Memory B cell (primary cell): ENCODE measurements at regions not wholly inside any gene's neighbourhood (a gene's known extent, or its start where the extent isn't known, plus 50 kb on each side); places are given as distances from the start of the nearest gene placed in this dataset.

ENCODE experiments used
- ATAC-seq: fragments of 150-1000 bp; cut with Tn5 transposase; 2 replicates; pipeline ENCODE4 v1.10.0; 2021; ENCODE audit warnings: low read depth, mild to moderate bottlenecking, moderate library complexity
- DNase-seq, 2 donors: peaks; one replicate each; pipeline ENCODE4 v3.0.0; 2022; ENCODE audit warnings: low spot score in 2 of 2
- H3K27ac Mint-ChIP-seq: one replicate; pipeline ENCODE4 v1.8.0; 2022; ENCODE audit warnings: mild to moderate bottlenecking, moderate library complexity, mixed read lengths
- H3K27me3 Mint-ChIP-seq: one replicate; pipeline ENCODE4 v1.8.0; 2022; ENCODE audit warnings: mixed read lengths
- H3K36me3 Mint-ChIP-seq: one replicate; pipeline ENCODE4 v1.8.0; 2022; ENCODE audit warnings: mild to moderate bottlenecking, mixed read lengths
- H3K4me1 Mint-ChIP-seq: one replicate; pipeline ENCODE4 v1.8.0; 2022; ENCODE audit warnings: mixed read lengths
- H3K4me3 Mint-ChIP-seq: one replicate; pipeline ENCODE4 v1.8.0; 2022; ENCODE audit warnings: mild to moderate bottlenecking, moderate library complexity, mixed read lengths
- H3K9me3 Mint-ChIP-seq: one replicate; pipeline ENCODE4 v1.8.0; 2022; ENCODE audit warnings: mixed read lengths

DNA sequence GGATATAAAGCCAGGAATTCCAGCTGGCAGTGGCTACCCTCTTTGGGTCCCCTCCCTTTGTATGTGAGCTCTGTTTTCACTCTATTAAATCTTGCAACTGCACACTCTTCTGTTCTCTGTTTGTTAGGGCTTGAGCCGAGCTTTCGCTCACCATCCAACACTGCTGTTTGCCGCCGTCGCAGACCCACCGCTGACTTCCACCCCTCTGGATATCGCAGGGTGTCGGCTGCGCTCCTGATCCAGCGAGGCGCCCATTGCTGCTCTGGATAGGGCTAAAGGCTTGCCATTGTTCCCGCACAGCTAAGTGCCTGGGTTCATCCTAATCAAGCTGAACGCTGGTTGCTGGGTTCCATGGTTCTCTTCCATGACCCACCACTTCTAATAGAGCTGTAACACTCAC is 1433.5 kb upstream of the ADGRB3 start:
- H3K4me3 Mint-ChIP-seq, result no peak overlapping the region
- no peak overlapping the region for H3K27ac Mint-ChIP-seq
- ATAC-seq, result no peak
- H3K36me3 Mint-ChIP-seq, result no peaks in the 10 kb centered on the region
- peaks cover 3% of the 10 kb centered on the region for H3K9me3 Mint-ChIP-seq
- no peaks in the 10 kb centered on the region for H3K27me3 Mint-ChIP-seq
- H3K4me1 Mint-ChIP-seq, result no peaks in the 10 kb centered on the region
- DNase-seq, result no peak

DNA sequence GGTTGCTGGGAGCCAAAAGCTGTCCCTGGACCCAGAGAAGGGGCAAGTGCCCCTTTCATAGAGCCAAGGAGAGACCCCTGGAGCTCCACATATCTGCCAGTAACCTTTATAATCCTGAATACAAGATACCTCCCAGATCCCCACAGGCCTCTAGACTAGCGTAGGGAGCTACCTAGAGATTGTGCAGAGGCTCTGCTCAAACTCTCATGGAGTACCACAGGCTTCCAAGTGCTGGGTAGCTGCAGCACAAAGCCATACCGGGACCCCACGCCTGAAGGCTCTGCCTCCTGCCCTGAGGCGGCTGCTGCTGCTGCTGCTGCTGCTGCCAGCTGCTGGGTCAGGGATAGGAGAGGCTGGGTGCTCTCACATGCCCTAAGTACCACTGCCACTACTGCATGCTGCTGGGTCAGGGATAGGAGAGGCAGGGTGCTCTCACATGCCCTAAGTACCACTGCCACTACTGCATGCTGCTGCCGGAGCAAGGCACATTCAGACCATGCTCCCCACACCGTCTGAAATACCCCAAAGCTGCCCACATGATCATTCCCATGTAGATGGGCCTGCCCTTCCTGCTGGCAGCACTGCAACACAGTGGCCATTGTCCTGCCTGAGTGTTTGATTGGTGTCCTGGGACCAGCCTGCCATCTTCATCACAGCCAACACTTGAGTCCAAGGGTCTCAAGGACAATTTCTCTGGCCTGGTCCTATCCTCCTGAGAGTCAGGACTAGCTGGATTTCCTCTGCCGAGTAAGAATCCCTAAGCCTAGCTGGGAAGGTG is 1434.3 kb upstream of the ADGRB3 start:
- Mint-ChIP-seq H3K4me1 (no peaks in the 10 kb centered on the region), H3K9me3 (no peaks in the 10 kb centered on the region), H3K36me3 (no peaks in the 10 kb centered on the region), H3K4me3 (no peak overlapping the region), H3K27ac (no peak overlapping the region), H3K27me3 (no peaks in the 10 kb centered on the region)
- DNase-seq (no peak), ATAC-seq (no peak)

DNA sequence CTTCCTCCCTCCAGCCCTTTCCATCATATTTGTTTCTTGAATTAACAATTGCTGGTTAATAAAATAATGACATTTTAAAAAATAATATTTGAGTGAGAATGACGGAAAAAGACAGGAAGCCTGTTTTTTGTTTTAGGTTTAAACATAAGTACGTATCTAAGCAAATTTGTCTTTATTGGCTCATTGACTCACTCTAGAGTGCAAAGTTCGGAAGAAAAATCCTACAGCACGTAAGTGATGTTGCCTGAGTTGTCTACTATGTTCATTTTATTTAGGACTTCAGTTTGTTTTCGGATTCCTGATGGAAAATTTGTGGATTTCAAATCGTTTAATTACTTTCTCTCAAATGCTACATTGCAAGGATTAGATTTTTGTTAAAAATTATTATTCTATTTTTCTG is 1435.7 kb upstream of the ADGRB3 start:
- no peaks in the 10 kb centered on the region for H3K27me3 Mint-ChIP-seq
- H3K27ac Mint-ChIP-seq, result no peak overlapping the region
- no peaks in the 10 kb centered on the region for H3K4me1 Mint-ChIP-seq
- DNase-seq (no peak), ATAC-seq (no peak)
- no peaks in the 10 kb centered on the region for H3K9me3 Mint-ChIP-seq
- no peak overlapping the region for H3K4me3 Mint-ChIP-seq
- H3K36me3 Mint-ChIP-seq, result no peaks in the 10 kb centered on the region

DNA sequence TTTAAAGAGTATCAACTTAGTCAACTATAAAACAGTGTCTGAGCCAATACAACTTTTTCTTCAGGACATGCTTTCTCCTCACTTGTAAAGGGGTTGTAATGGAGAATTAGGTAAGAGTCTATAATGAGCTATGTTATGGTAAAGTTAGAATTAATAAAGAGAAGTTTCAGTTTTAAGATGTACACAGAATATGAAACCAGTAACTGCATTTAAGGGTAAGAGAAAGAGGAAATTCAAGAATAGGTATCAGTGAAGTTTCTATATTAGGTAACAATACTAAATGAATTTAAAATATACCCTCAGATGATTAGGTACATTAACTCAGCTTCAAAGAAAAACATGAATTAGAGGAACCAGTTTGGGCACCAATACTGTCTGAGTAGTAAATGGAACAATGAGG is 1444.3 kb upstream of the ADGRB3 start:
- H3K36me3 Mint-ChIP-seq, result no peaks in the 10 kb centered on the region
- no peaks in the 10 kb centered on the region for H3K27me3 Mint-ChIP-seq
- ATAC-seq (no peak), DNase-seq (no peak)
- no peaks in the 10 kb centered on the region for H3K4me1 Mint-ChIP-seq
- no peak overlapping the region for H3K4me3 Mint-ChIP-seq
- H3K27ac Mint-ChIP-seq, result no peak overlapping the region
- H3K9me3 Mint-ChIP-seq, result peaks cover 4% of the 10 kb centered on the region

DNA sequence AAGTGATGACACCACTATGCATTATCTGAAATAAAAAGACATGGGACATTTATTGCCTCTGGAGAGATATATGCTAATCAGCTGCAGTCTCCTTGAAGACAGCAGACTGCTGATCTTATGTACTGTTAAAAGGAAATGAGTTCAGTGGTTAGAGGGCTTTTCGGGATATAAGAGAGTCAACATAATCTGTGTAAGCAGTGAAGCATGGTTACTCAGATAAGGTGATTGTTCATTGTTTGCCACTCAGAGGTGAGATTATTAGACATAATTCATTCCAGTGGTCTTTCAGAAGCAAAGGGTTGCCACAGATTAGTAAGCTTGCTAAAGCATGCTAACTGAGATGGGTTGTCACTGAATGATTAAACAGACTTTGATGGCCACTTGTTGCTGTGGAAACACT is 1450.7 kb upstream of the ADGRB3 start:
- Mint-ChIP-seq H3K9me3 (peaks cover 2% of the 10 kb centered on the region), H3K27ac (no peak overlapping the region), H3K36me3 (no peaks in the 10 kb centered on the region), H3K4me3 (no peak overlapping the region), H3K27me3 (no peaks in the 10 kb centered on the region), H3K4me1 (no peaks in the 10 kb centered on the region)
- no peak for ATAC-seq
- DNase-seq, result no peak

DNA sequence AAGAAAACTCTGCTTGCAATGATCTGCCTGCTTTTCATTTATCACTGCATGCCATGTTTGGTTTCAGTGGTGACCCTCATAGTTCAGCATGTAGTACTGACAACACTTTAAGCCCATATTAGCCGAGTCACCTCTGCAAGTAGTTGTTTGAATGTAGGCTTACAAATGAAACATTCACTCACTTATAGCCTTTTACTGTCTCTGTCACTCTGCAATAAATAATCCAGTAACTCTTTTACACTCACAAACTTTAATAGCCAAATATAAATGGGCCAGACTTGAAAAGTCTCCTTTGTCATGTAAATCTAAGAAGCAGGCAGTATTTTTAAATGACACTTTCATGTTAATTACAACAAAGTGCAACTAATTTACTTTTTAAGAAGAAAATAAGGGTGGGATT is 1460.0 kb upstream of the ADGRB3 start:
- peaks cover 4% of the 10 kb centered on the region for H3K9me3 Mint-ChIP-seq
- ATAC-seq (no peak), DNase-seq (no peak)
- H3K36me3 Mint-ChIP-seq, result no peaks in the 10 kb centered on the region
- no peaks in the 10 kb centered on the region for H3K4me1 Mint-ChIP-seq
- H3K27me3 Mint-ChIP-seq, result no peaks in the 10 kb centered on the region
- H3K27ac Mint-ChIP-seq, result no peak overlapping the region
- H3K4me3 Mint-ChIP-seq, result no peak overlapping the region

DNA sequence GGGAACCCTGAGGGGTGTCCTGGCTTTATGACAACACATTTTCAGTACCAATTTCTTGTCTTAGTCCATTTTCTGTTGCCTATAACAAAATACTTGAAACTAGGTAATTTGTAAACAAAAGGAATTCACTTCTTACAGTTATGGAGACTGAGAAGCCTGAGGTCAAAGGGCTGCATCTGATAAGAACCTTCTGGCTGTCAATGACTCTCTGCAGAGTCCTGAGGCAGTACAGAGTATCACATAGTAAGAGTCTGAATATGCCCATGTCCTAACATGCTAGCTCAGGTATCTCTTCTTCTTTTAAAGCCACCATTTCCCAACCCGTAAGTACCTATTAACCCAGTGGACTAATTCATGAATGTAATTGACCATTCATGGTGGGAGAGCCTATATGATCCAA is 1458.6 kb upstream of the EYS start:
- H3K4me3 Mint-ChIP-seq, result no peak overlapping the region
- H3K4me1 Mint-ChIP-seq, result no peaks in the 10 kb centered on the region
- H3K27ac Mint-ChIP-seq, result no peak overlapping the region
- no peaks in the 10 kb centered on the region for H3K27me3 Mint-ChIP-seq
- no peak for DNase-seq
- no peaks in the 10 kb centered on the region for H3K36me3 Mint-ChIP-seq
- peaks cover 4% of the 10 kb centered on the region for H3K9me3 Mint-ChIP-seq
- ATAC-seq, result no peak

DNA sequence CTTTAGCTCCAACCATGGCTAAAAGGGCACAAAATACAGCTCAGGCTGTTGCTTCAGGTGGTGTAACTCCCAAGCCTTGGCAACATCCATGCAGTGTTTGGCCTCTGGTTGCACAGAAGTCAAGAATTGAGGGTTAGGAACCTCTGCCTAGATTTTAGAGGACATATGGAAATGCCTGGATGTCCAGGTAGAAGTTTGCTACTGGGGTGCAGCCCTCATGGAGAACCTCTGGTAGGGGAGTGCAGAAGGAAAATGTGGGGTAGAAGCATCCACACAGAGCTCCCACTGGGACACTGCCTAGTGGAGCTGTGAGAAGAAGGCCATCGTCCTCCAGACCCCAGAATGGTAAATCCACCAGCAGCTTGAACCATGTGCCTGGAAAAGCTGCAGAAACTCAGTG is 1453.8 kb upstream of the EYS start:
- Mint-ChIP-seq H3K27me3 (no peaks in the 10 kb centered on the region), H3K4me1 (no peaks in the 10 kb centered on the region), H3K36me3 (no peaks in the 10 kb centered on the region), H3K4me3 (no peak overlapping the region), H3K9me3 (peaks cover 3% of the 10 kb centered on the region), H3K27ac (no peak overlapping the region)
- DNase-seq (no peak), ATAC-seq (no peak)

DNA sequence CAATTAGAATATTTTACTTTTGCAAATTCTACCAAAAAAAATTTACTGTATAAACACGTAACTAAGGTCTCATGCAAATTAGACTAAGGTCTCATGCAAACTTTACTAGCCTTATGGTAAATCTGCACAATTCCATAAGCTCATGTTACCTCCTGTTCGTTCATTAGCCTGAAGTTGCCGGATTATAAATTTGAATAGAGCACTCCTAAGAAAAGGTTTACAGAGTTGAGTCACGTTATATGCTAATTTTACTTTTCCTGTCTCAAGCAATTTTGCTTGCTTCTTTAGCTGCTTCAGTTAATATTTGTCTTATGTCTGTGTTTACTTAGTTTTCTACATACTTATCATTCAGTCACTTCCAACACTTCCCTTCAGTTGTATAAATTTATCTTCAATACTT is 1434.0 kb upstream of the EYS start:
- no peak overlapping the region for H3K27ac Mint-ChIP-seq
- no peak overlapping the region for H3K4me3 Mint-ChIP-seq
- no peaks in the 10 kb centered on the region for H3K4me1 Mint-ChIP-seq
- no peaks in the 10 kb centered on the region for H3K36me3 Mint-ChIP-seq
- ATAC-seq (no peak), DNase-seq (no peak)
- no peaks in the 10 kb centered on the region for H3K27me3 Mint-ChIP-seq
- peaks cover 5% of the 10 kb centered on the region for H3K9me3 Mint-ChIP-seq

DNA sequence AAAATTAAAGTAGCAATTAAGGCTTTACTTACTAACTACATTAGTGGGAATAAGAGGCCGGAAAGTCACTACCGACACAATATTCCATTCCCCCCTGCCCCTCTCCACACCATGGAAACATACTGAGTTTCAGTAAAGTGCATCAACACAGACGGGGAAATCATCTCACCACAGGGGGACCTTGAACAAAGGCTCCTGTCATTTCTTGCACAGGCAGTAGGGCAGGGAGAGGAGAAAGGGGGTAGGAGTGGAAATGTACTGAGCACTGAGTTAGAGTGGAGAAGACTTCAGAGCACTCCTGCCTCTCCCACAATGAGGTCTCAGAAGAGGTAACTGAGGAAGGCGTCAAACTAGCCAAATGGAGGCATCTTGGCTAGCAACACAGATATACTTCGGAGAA is 1426.9 kb upstream of the EYS start:
- Mint-ChIP-seq H3K4me1 (no peaks in the 10 kb centered on the region), H3K36me3 (no peaks in the 10 kb centered on the region), H3K4me3 (no peak overlapping the region), H3K27me3 (no peaks in the 10 kb centered on the region), H3K9me3 (peaks cover 2% of the 10 kb centered on the region), H3K27ac (no peak overlapping the region)
- ATAC-seq (no peak), DNase-seq (no peak)

DNA sequence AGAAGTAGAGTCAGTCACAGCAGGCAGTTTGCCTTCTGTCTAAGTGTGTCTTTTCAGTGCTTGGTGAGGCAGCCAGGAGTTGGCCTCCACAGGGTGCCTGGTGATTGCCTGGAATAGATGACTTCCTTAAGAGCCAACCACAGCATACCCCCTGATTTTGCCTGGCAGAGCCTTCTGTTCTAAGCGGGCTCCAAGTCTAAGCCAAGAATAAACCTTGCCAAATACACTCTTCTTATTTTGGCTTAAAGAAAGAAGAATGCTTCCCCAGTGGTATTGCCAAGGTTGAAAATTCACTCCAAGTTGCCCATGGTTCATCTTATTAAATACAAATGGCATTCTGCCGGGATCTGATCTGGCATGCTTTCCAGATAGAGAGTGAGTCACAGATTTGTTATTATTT is 1424.8 kb upstream of the EYS start:
- Mint-ChIP-seq H3K9me3 (peaks cover 2% of the 10 kb centered on the region), H3K4me1 (no peaks in the 10 kb centered on the region), H3K27ac (no peak overlapping the region)

DNA sequence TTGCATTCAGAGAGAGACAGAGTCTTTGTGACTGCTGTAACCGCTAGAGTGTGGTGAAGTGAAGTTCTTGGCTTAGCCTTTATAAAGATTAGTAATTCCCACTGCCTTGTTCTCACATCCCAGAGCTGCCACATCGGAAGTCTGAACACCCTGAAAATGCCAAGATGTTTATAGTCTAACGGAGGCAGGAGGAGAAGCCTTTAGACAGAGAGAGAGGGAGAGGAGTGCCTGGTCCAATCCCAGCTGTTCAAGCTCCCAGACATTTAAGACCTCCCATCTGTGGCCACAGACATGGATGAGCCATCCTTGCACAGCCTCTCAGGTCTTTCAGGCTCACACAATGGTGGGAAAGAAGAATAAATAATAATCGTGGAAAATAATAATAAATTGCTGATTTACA is 1422.8 kb upstream of the EYS start:
- Mint-ChIP-seq H3K36me3 (no peaks in the 10 kb centered on the region), H3K4me3 (no peak overlapping the region), H3K27ac (no peak overlapping the region), H3K27me3 (no peaks in the 10 kb centered on the region), H3K9me3 (peaks cover 2% of the 10 kb centered on the region), H3K4me1 (no peaks in the 10 kb centered on the region)
- DNase-seq, result no peak
- ATAC-seq, result no peak

More for the DNA sequence above, 1424.8 kb upstream of the EYS start:
- no peak overlapping the region for H3K4me3 Mint-ChIP-seq
- no peak for ATAC-seq
- no peak for DNase-seq
- H3K36me3 Mint-ChIP-seq, result no peaks in the 10 kb centered on the region
- H3K27me3 Mint-ChIP-seq, result no peaks in the 10 kb centered on the region

DNA sequence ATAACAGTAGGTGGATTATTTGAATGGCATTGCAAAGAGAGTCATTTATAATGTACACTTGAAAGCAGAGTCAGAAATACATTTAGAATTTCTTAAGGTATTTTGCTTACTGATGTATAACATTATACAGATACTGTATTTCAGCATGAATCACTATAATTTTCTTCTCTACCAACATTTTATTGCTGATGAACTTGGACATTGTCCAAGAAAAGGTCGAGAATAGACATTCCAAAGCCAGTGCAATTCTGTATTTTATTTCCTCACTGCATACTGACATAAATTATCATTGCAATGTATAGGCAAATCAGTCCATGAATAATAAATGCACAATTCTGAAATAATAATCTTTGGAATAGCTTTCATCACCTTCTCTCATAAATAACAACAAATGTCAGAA is 1420.0 kb upstream of the EYS start:
- H3K4me1 Mint-ChIP-seq, result no peaks in the 10 kb centered on the region
- DNase-seq, result no peak
- H3K27ac Mint-ChIP-seq, result no peak overlapping the region
- no peak overlapping the region for H3K4me3 Mint-ChIP-seq
- H3K36me3 Mint-ChIP-seq, result no peaks in the 10 kb centered on the region
- peaks cover 2% of the 10 kb centered on the region for H3K9me3 Mint-ChIP-seq
- H3K27me3 Mint-ChIP-seq, result no peaks in the 10 kb centered on the region
- no peak for ATAC-seq

DNA sequence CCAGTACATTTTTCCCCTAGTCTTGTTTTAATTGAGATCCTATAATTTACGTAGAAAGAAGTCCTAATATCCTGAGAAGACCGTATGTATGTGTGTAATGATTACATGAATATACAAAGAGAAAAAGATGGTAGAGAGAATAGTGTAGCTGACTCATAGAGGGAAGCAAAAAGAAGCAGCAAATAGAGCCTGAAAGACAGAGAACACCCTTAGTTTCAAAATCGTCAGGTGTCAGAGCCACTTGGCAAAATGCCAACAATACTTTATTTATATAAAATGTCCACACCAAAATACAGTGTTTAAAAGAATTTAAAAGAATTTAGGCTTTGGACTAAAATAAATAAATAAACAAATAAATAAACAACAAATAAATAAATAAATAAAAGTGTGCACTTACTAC is 1414.1 kb upstream of the EYS start:
- H3K27ac Mint-ChIP-seq, result no peak overlapping the region
- H3K36me3 Mint-ChIP-seq, result no peaks in the 10 kb centered on the region
- DNase-seq (no peak), ATAC-seq (no peak)
- no peaks in the 10 kb centered on the region for H3K4me1 Mint-ChIP-seq
- H3K27me3 Mint-ChIP-seq, result no peaks in the 10 kb centered on the region
- peaks cover 6% of the 10 kb centered on the region for H3K9me3 Mint-ChIP-seq
- no peak overlapping the region for H3K4me3 Mint-ChIP-seq

DNA sequence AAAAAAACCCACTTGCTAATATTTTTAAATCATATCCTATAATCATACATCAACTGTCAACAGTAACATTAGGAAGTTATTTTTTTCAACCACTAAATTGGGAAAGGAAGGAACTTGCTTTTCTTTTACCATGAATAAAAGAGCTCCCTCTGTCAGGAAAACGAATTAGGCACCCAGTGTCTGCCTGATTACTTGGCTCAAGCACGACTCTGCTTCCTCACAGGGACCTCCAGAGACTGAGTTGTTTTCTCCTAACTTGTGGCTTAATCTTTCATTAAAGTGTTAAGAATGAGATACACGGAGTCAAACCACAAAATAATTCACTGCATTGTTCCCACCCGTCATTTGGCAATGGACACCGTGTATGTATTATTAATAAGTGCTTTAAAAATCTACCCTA is 1405.1 kb upstream of the EYS start:
- no peak overlapping the region for H3K4me3 Mint-ChIP-seq
- no peak overlapping the region for H3K27ac Mint-ChIP-seq
- no peak for DNase-seq
- H3K27me3 Mint-ChIP-seq, result no peaks in the 10 kb centered on the region
- H3K36me3 Mint-ChIP-seq, result no peaks in the 10 kb centered on the region
- H3K4me1 Mint-ChIP-seq, result no peaks in the 10 kb centered on the region
- no peaks in the 10 kb centered on the region for H3K9me3 Mint-ChIP-seq
- ATAC-seq, result no peak
